Activated T-cell treated with anti-CD3 and anti-CD28 coated beads, Interleukin-2, amount 50 U/mL, for 72 hours (primary cell): ENCODE measurements at regions not wholly inside any gene's neighbourhood (a gene's known extent, or its start where the extent isn't known, plus 50 kb on each side); places are given as distances from the start of the nearest gene placed in this dataset.
"Not testable (repeated sequence)": the region's sequence is repeated elsewhere in the genome, so short reads cannot be mapped to it uniquely, and the experiment has no call there.

Experiments
- ATAC-seq, 2 donors: fragments of 150-1000 bp; cut with Tn5 transposase; replicated peaks in 1 of 2; 2 replicates each; pipeline ENCODE4 v1.10.0; 2021; ENCODE audit warnings: moderate library complexity in 2 of 2, mild to moderate bottlenecking in 1 of 2
- DNase-seq, 2 donors: peaks; one replicate each; pipeline ENCODE4 v3.0.0; 2021 to 2022; ENCODE audit warnings: mixed read lengths in 1 of 2
- H3K27ac Mint-ChIP-seq: one replicate; pipeline ENCODE4 v1.8.0; 2022; ENCODE audit warnings: mild to moderate bottlenecking, moderate library complexity, mixed read lengths
- H3K27me3 Mint-ChIP-seq: one replicate; pipeline ENCODE4 v1.8.0; 2022; ENCODE audit warnings: low read depth, mixed read lengths
- H3K36me3 Mint-ChIP-seq, 2 donors: one replicate each; pipeline ENCODE4 v1.8.0; 2022; ENCODE audit warnings: mixed read lengths in 2 of 2, mild to moderate bottlenecking in 1 of 2; ENCODE audit not compliant: insufficient read depth in 2 of 2
- H3K4me1 Mint-ChIP-seq: one replicate; pipeline ENCODE4 v1.8.0; 2022; ENCODE audit warnings: low read depth, mixed read lengths
- H3K4me3 Mint-ChIP-seq, 2 donors: one replicate each; pipeline ENCODE4 v1.8.0; 2022; ENCODE audit warnings: mild to moderate bottlenecking in 2 of 2, mixed read lengths in 2 of 2, moderate library complexity in 2 of 2
- H3K9me3 Mint-ChIP-seq, 2 donors: one replicate each; pipeline ENCODE4 v1.8.0; 2022; ENCODE audit warnings: mixed read lengths in 2 of 2

- H3K9me3 Mint-ChIP-seq, H3K27ac Mint-ChIP-seq, H3K36me3 Mint-ChIP-seq, H3K4me3 Mint-ChIP-seq, H3K27me3 Mint-ChIP-seq, H3K4me1 Mint-ChIP-seq, DNase-seq: not testable (repeated sequence)
- ATAC-seq: peak in 1 of 2 donors; percentile 23
Measured at GRCh38 chr1:120240181-120240580, 63.9 kb upstream of the SEC22B start.

DNA sequence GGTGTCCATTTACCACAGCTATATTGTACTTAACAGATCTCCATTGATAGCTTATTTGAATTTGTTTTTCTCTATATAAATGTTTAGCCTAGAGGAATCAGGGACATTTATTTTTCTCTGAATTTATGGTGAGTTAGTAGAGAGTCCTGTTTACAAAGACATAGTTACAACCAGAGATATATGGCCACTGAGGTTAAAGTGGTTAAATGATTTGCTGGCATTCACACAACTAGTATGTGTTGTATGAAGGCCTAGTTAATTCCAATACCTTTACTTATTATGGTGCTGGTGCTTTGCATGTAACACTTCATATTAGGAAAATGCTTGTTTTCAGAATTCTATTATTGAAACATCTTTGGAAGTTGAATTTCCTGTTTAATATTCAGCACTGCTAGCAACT, 63.0 kb upstream of the SEC22B start:
- H3K4me3 Mint-ChIP-seq, H3K27ac Mint-ChIP-seq, H3K9me3 Mint-ChIP-seq, H3K4me1 Mint-ChIP-seq, DNase-seq, H3K27me3 Mint-ChIP-seq, H3K36me3 Mint-ChIP-seq: not testable (repeated sequence)
- peak; percentile 44 to 69 for ATAC-seq

GRCh38 chr1:120238867-120239266, 62.5 kb upstream of the SEC22B start:
- H3K27ac Mint-ChIP-seq, DNase-seq, H3K9me3 Mint-ChIP-seq, H3K27me3 Mint-ChIP-seq, H3K4me1 Mint-ChIP-seq, H3K36me3 Mint-ChIP-seq: not testable (repeated sequence)
- H3K4me3 Mint-ChIP-seq: peak overlapping the region in 1 of 2 donors; percentile 53
- peak; percentile 64 to 72 for ATAC-seq

DNA sequence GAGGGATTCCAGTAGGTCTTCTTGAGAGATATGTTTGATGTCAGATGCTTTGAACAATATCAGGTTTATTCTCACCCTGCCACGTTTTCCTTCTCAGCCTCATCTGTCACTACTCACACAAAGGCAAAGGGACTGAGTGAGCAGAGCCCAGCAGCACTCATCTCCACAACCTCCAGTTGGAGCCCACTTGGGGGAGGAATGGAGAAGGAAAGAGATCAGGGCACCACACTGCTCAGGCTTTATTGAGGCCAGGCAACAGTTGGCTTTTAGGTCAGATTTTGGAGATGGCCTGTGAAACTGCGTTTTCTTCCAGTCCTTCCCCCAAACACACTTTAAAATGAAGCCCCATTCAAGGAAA, 57.3 kb upstream of the SEC22B start:
- not testable (repeated sequence) for DNase-seq, ATAC-seq, H3K36me3 Mint-ChIP-seq, H3K27me3 Mint-ChIP-seq, H3K27ac Mint-ChIP-seq, H3K9me3 Mint-ChIP-seq, H3K4me3 Mint-ChIP-seq, H3K4me1 Mint-ChIP-seq

GRCh38 chr1:120232834-120233660, 56.7 kb upstream of the SEC22B start:
- not testable (repeated sequence) for H3K9me3 Mint-ChIP-seq, H3K36me3 Mint-ChIP-seq, H3K27me3 Mint-ChIP-seq, H3K27ac Mint-ChIP-seq, H3K4me1 Mint-ChIP-seq, H3K4me3 Mint-ChIP-seq
- ATAC-seq (peak; percentile 97 to 98), DNase-seq (peak in 1 of 2 donors; percentile 2)

GRCh38 chr1:120229835-120230234, 53.5 kb upstream of the SEC22B start:
- ATAC-seq: peak; percentile 56 to 63
- H3K36me3 Mint-ChIP-seq, H3K27ac Mint-ChIP-seq, DNase-seq, H3K27me3 Mint-ChIP-seq, H3K4me3 Mint-ChIP-seq, H3K4me1 Mint-ChIP-seq, H3K9me3 Mint-ChIP-seq: not testable (repeated sequence)
